HepG2 (cell line): ENCODE measurements at regions not wholly inside any gene's neighbourhood (a gene's known extent, or its start where the extent isn't known, plus 50 kb on each side); places are given as distances from the start of the nearest gene placed in this dataset.
A peak's percentile ranks its signal among the peaks of the same experiment; 100 is the strongest.

ENCODE experiments used
- ATF6 ChIP-seq: sonication (generic); formaldehyde crosslinking; conservative IDR thresholded peaks from 2 replicates; pipeline ENCODE4 v1.4.0; 2020; ENCODE audit warnings: missing genetic modification reagents
- CERS6 ChIP-seq: sonication (generic); formaldehyde crosslinking; IDR thresholded peaks from 2 replicates; pipeline ENCODE4 v1.5.0; 2020; ENCODE audit warnings: missing genetic modification reagents
- KLF15 ChIP-seq: sonication (generic); formaldehyde crosslinking; IDR thresholded peaks from 2 replicates; pipeline ENCODE4 v1.8.1; 2023; ENCODE audit warnings: borderline replicate concordance, mild to moderate bottlenecking, inconsistent platforms, missing genetic modification reagents, mixed read lengths
- RNF219 ChIP-seq: sonication (generic); formaldehyde crosslinking; IDR thresholded peaks from 2 replicates; pipeline ENCODE4 v1.5.0; 2020; ENCODE audit warnings: mild to moderate bottlenecking, missing genetic modification reagents
- SAP130 ChIP-seq: IDR thresholded peaks from 2 replicates; pipeline ENCODE4 v1.6.1; 2016; ENCODE audit warnings: low read depth
- SMAD3 ChIP-seq: sonication (generic); formaldehyde crosslinking; IDR thresholded peaks from 2 replicates; pipeline ENCODE4 v1.4.0; 2020; ENCODE audit warnings: missing genetic modification reagents
- SRF ChIP-seq: IDR thresholded peaks from 2 replicates; pipeline ENCODE4 v1.6.1; 2011; ENCODE audit warnings: mild to moderate bottlenecking, low read depth, low read length, moderate library complexity
- TFAP4 ChIP-seq: sonication (generic); IDR thresholded peaks from 2 replicates; pipeline ENCODE4 v1.6.1; 2016; ENCODE audit warnings: low read depth, borderline replicate concordance
- ZBTB34 ChIP-seq: sonication (generic); formaldehyde crosslinking; IDR thresholded peaks from 2 replicates; pipeline ENCODE4 v1.8.0; 2022; ENCODE audit warnings: mild to moderate bottlenecking, missing genetic modification reagents
- ZBTB7B ChIP-seq: sonication (generic); formaldehyde crosslinking; IDR thresholded peaks from 2 replicates; pipeline ENCODE4 v1.4.0; 2020; ENCODE audit warnings: missing genetic modification reagents
- ZNF350 ChIP-seq: sonication (generic); formaldehyde crosslinking; IDR thresholded peaks from 2 replicates; pipeline ENCODE4 v1.4.0; 2020; ENCODE audit warnings: mild to moderate bottlenecking, low read depth, missing genetic modification reagents, borderline replicate concordance
- ZNF446 ChIP-seq: sonication (generic); formaldehyde crosslinking; IDR thresholded peaks from 2 replicates; pipeline ENCODE4 v1.5.0; 2020; ENCODE audit warnings: mild to moderate bottlenecking, missing genetic modification reagents
- ZNF607 ChIP-seq: sonication (generic); formaldehyde crosslinking; IDR thresholded peaks from 2 replicates; pipeline ENCODE4 v1.5.1; 2020; ENCODE audit warnings: missing genetic modification reagents, mild to moderate bottlenecking, borderline replicate concordance
- ZNF891 ChIP-seq: sonication (generic); formaldehyde crosslinking; IDR thresholded peaks from 2 replicates; pipeline ENCODE4 v1.5.0; 2020; ENCODE audit warnings: mild to moderate bottlenecking, missing genetic modification reagents
- TF ChIP-seq, protein P1 (sequence below): sonication (generic); formaldehyde crosslinking; conservative IDR thresholded peaks from 2 replicates; pipeline ENCODE4 v1.4.0; 2020; ENCODE audit warnings: missing genetic modification reagents
- TF ChIP-seq, protein P2 (sequence below): sonication (generic); formaldehyde crosslinking; conservative IDR thresholded peaks from 2 replicates; pipeline ENCODE4 v1.8.0; 2022; ENCODE audit warnings: mild to moderate bottlenecking, moderate library complexity, missing genetic modification reagents
- TF ChIP-seq, protein P3 (sequence below): sonication (generic); formaldehyde crosslinking; IDR thresholded peaks from 2 replicates; pipeline ENCODE4 v1.5.0; 2020; ENCODE audit warnings: missing genetic modification reagents

DNA sequence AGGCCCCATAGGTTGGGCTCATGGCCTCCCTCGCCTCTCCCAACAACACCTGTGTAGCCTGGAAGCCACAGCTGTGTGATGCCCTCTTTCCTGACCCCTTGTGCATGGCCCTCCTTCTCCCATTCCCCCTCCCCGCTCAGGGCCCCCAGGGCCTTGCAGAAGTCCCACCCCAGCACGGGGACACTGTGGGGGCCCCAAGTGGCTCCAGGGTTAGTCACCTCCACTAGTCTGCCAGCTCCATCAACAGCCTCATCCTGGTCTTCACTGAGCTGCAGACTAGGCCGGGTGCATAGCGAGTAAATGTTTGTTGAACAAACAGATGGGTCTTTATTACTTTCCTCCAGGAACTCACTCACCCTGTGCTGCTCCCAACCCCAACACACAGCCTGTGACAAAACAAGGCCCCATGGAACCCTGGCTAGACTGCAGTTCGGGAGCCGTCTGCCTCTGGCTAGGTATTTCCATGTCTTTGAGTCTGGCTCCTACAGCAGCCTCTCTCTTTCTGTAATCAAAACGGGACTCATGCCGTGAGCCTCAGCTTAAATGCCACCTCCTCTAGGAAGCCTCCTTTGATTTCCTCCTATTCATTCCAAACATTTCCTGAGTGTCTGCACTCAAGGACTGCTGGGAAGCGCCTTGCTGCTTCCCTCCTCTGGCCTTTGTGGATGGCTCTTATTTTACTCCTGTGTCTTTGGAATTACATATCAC, 109.9 kb upstream of the ID2 start (continued):
- TF ChIP-seq RNF219 (CRISPR knock-in tag) (no peak), SAP130 (CRISPR knock-in tag) (peak; percentile 84), ZNF607 (CRISPR knock-in tag) (peak; percentile 64; the same call in 1 of the 2 replicates), ZNF891 (peak; percentile 80; the same call in 1 of the 2 replicates), ZBTB34 (CRISPR knock-in tag) (0 out of 2 replicates have a peak, but pooled peaks have one; percentile 26), ZNF350 (CRISPR knock-in tag) (peak; percentile 42; the same call in 1 of the 2 replicates), KLF15 (CRISPR knock-in tag) (no peak), TFAP4 (peak; percentile 59; the same call in 1 of the 2 replicates), SMAD3 (no peak), CERS6 (CRISPR knock-in tag) (no peak), ZBTB7B (CRISPR knock-in tag) (peak; percentile 83), ZNF446 (CRISPR knock-in tag) (no peak), SRF (no peak), ATF6 (CRISPR knock-in tag) (no peak)
- TF ChIP-seq, protein P1, sequence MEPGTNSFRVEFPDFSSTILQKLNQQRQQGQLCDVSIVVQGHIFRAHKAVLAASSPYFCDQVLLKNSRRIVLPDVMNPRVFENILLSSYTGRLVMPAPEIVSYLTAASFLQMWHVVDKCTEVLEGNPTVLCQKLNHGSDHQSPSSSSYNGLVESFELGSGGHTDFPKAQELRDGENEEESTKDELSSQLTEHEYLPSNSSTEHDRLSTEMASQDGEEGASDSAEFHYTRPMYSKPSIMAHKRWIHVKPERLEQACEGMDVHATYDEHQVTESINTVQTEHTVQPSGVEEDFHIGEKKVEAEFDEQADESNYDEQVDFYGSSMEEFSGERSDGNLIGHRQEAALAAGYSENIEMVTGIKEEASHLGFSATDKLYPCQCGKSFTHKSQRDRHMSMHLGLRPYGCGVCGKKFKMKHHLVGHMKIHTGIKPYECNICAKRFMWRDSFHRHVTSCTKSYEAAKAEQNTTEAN (CRISPR knock-in tag), result no peak
- TF ChIP-seq, protein P2, sequence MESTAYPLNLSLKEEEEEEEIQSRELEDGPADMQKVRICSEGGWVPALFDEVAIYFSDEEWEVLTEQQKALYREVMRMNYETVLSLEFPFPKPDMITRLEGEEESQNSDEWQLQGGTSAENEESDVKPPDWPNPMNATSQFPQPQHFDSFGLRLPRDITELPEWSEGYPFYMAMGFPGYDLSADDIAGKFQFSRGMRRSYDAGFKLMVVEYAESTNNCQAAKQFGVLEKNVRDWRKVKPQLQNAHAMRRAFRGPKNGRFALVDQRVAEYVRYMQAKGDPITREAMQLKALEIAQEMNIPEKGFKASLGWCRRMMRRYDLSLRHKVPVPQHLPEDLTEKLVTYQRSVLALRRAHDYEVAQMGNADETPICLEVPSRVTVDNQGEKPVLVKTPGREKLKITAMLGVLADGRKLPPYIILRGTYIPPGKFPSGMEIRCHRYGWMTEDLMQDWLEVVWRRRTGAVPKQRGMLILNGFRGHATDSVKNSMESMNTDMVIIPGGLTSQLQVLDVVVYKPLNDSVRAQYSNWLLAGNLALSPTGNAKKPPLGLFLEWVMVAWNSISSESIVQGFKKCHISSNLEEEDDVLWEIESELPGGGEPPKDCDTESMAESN (CRISPR knock-in tag), result 0 out of 2 replicates have a peak, but pooled peaks have one; percentile 13
- TF ChIP-seq, protein P3, sequence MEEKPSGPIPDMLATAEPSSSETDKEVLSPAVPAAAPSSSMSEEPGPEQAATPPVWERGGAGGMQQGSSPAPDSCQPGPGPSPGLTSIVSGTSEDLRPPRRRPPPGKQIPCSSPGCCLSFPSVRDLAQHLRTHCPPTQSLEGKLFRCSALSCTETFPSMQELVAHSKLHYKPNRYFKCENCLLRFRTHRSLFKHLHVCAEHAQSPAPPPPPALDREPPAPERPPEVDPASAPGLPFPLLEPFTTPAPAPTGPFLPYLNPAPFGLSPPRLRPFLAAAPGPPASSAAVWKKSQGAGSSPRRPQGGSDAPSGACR, result no peak; the same call in 1 of the 2 replicates
